ENCODE measurements at regions not wholly inside any gene's neighbourhood (a gene's known extent, or its start where the extent isn't known, plus 50 kb on each side); places are given as distances from the start of the nearest gene placed in this dataset.

GRCh38 chr5:125262782-125263181 lies 516.3 kb upstream of the ZNF608 start:
- H3K27ac ChIP-seq (ENCODE audit: insufficient read depth, low read depth, low read length), result peak overlapping the region; percentile 81
- H2AFZ ChIP-seq (ENCODE audit: low read depth, low read length), result no peak overlapping the region
- intact Hi-C loops (cut with micrococcal nuclease), result loop anchor here (1.0 to 5.0 kb wide), 10 partner anchors 15 to 1326 kb away; no protein-coding TSS in a partner anchor
- no TSS peak for BruUV-seq (replicated peaks)
- dilution Hi-C loops (cut with MboI; ENCODE audit: extremely low pct_ligation_motif_present, low sequenced_read_pairs), result no loop called here
- POLR2A ChIA-PET, result interaction anchor here (0.6 to 0.7 kb wide), 2 partner anchors 108 to 598 kb away, joined by 3 read pairs; no protein-coding TSS in a partner anchor
- peak overlapping the region; percentile 94 for H3K4me2 ChIP-seq (ENCODE audit: insufficient read depth, low read length)
- no peaks in the 10 kb centered on the region for H3K79me2 ChIP-seq (ENCODE audit: control insufficient read depth, insufficient read depth, low read length)
- no peak overlapping the region for H3K4me3 ChIP-seq (replicated peaks in 1 of 3; ENCODE audit: insufficient read depth in 1 of 3, low read depth in 1 of 3, low read length in 3 of 3)
- H3K27me3 ChIP-seq (ENCODE audit: control insufficient read depth in 2 of 2, insufficient read depth in 2 of 2, low read length in 2 of 2), result no peaks in the 10 kb centered on the region
- no peaks in the 10 kb centered on the region for H4K20me1 ChIP-seq (replicated peaks; ENCODE audit: control insufficient read depth, extremely low read depth, insufficient read depth, low read length)
- peak overlapping the region; percentile 59 for H3K9ac ChIP-seq (replicated peaks; ENCODE audit: extremely low read depth, insufficient read depth, low read length)
- TF ChIP-seq JUN (IDR thresholded peaks at IDR 0.05; ENCODE audit: borderline replicate concordance, insufficient read depth, insufficient read length, low read depth), result peak; percentile 78
- TF ChIP-seq GATA2 (IDR thresholded peaks at IDR 0.05; ENCODE audit: insufficient read depth, insufficient read length, low read depth, low read length), result no peak
- peak; percentile 64 for TF ChIP-seq FOS (IDR thresholded peaks at IDR 0.05; ENCODE audit: borderline replicate concordance, insufficient read depth, low read length)
- TF ChIP-seq MYC (IDR thresholded peaks at IDR 0.05; ENCODE audit: low read depth, low read length), result no peak
- TF ChIP-seq CTCF (IDR thresholded peaks at IDR 0.05; ENCODE audit: extremely low read depth in 1 of 2, insufficient read depth in 1 of 2, low read depth in 1 of 2, low read length in 2 of 2), result no peak
- no peak for TF ChIP-seq EZH2 (IDR thresholded peaks at IDR 0.05; ENCODE audit: borderline replicate concordance, low read depth, low read length, severe bottlenecking)
- no peak for TF ChIP-seq POLR2A (IDR thresholded peaks at IDR 0.05; ENCODE audit: low read depth, low read length)
- TF ChIP-seq MAX (IDR thresholded peaks at IDR 0.05; ENCODE audit: insufficient read depth, insufficient read length), result no peak
- TF ChIP-seq POLR2AphosphoS5 (IDR thresholded peaks at IDR 0.05; ENCODE audit: insufficient read depth, low read depth, low read length), result no peak
- H3K4me1 ChIP-seq (ENCODE audit: control insufficient read depth, extremely low read depth, insufficient read depth, low read length), result peaks cover 22% of the 10 kb centered on the region
- no peaks in the 10 kb centered on the region for H3K9me1 ChIP-seq (replicated peaks; ENCODE audit: control insufficient read depth, extremely low read depth, insufficient read depth, low read length)
- FAIRE-seq, result peak; percentile 77
- CTCF ChIA-PET, result interaction anchor here (0.6 to 1.2 kb wide), 3 partner anchors 11 to 296 kb away, joined by 3 read pairs; no protein-coding TSS in a partner anchor
- H3K9me3 ChIP-seq (replicated peaks; ENCODE audit: control insufficient read depth, insufficient read depth, low read length), result no peaks in the 10 kb centered on the region
- no peaks in the 10 kb centered on the region for H3K36me3 ChIP-seq (ENCODE audit: control insufficient read depth in 2 of 2, extremely low read depth in 1 of 2, insufficient read depth in 2 of 2, low read length in 2 of 2)
- DNase-seq (ENCODE audit: low read depth, low spot score), result peak; percentile 83

Measured in endothelial cell of umbilical vein (primary cell).